ENCODE measurements at regions not wholly inside any gene's neighbourhood (a gene's known extent, or its start where the extent isn't known, plus 50 kb on each side); places are given as distances from the start of the nearest gene placed in this dataset.

- Mint-ChIP-seq H3K27me3 (peaks cover 3% of the 10 kb centered on the region), H3K36me3 (ENCODE audit: low read depth) (no peaks in the 10 kb centered on the region), H3K4me3 (no peak overlapping the region), H3K4me1 (no peaks in the 10 kb centered on the region), H3K27ac (no peak overlapping the region), H3K9me3 (no peaks in the 10 kb centered on the region)
- DNase-seq: no peak
- CTCF ChIA-PET: interaction anchor here (0.6 to 1.3 kb wide), 2 partner anchors 22 to 1109 kb away, joined by 3 to 4 read pairs; no protein-coding TSS in a partner anchor
- POLR2A ChIA-PET: no interaction called here
Measured at GRCh38 chr5:173758676-173759075, 129.5 kb upstream of the CPEB4 start.

DNA sequence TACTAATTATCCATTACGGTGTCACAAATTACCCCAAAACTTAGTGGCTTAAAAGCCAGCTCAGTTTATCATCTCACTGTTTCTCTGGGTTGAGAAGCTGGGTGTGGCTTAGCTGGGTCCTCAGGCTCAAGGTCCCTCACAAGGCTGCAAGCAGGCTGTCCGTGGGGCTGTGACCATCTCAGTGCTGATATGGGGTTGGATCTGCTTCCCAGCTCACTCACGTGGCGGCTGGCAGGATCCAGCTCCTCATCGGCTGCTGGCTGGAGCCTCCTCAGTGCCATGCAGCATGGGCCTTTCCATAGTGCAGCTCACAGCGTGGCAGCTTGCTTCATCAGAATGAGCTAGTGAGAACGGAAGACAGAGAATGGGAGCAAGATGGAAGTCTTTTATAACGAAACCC, 128.5 kb upstream of the CPEB4 start:
- ChIA-PET POLR2A (no interaction called here), CTCF (interaction anchor here (1.3 kb wide), 1 partner anchor 21 kb away, joined by 4 read pairs; no protein-coding TSS in a partner anchor)
- Mint-ChIP-seq H3K4me1 (no peaks in the 10 kb centered on the region), H3K36me3 (ENCODE audit: low read depth) (no peaks in the 10 kb centered on the region), H3K4me3 (no peak overlapping the region), H3K9me3 (no peaks in the 10 kb centered on the region), H3K27ac (no peak overlapping the region), H3K27me3 (peaks cover 1% of the 10 kb centered on the region)
- DNase-seq: no peak

DNA sequence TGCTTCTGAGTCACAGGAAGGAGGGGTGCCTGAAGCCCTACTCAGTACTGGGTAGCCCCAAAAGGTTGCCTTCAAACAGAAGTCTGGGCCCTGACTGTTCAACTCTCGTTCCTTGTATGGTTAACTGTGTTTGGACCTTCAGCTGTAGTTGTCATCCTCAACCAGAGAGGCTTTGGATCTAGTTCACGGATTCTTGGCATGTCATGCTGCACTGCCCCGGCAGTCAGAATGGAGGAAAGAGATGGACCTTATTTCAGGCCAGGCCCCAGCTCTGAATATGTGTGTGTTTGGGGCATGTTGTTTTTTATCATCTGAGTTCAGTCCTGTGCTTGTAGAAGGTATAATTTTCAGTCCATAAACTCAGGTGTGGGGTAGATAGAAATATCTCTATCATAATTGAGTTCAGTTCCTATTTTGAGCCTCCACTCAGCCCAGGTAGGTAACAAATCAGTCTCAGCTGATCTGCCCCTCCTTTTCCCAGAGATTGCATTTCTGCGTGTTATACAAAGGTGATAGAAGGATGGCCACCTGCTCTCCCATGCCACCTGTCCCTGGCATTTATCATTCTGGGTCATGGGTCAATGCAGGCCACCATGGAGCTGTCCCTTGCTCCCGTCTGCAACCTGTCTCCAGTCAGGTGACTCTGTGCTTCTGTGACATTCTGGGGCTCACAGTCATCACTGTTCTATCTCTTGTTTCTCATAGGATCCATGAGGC, 127.5 kb upstream of the CPEB4 start:
- H3K4me3 Mint-ChIP-seq: no peak overlapping the region
- DNase-seq: no peak
- no peaks in the 10 kb centered on the region for H3K4me1 Mint-ChIP-seq
- H3K27me3 Mint-ChIP-seq: no peaks in the 10 kb centered on the region
- CTCF ChIA-PET: no interaction called here
- H3K27ac Mint-ChIP-seq: no peak overlapping the region
- POLR2A ChIA-PET: no interaction called here
- H3K36me3 Mint-ChIP-seq (ENCODE audit: low read depth): no peaks in the 10 kb centered on the region
- H3K9me3 Mint-ChIP-seq: no peaks in the 10 kb centered on the region

DNA sequence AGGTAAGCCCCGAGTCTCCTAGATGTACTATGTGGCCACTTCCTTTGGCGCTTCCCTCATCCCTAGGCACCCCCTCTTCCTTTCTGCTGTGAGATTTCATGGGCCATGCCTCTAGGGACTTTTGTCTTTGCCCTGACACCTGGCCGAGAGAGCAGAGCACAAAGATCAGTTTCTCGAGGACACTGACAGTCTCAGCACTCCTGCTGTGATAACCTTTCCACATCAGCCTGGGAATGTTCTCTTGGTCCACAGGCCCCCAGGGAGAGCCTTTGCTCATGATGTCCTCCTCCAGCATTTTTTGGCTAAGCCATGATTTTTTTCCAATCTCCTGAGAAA, 127.0 kb upstream of the CPEB4 start:
- H3K4me1 Mint-ChIP-seq: no peaks in the 10 kb centered on the region
- ChIA-PET POLR2A (no interaction called here), CTCF (no interaction called here)
- H3K4me3 Mint-ChIP-seq: no peak overlapping the region
- H3K27me3 Mint-ChIP-seq: no peaks in the 10 kb centered on the region
- H3K9me3 Mint-ChIP-seq: no peaks in the 10 kb centered on the region
- no peak for DNase-seq
- no peak overlapping the region for H3K27ac Mint-ChIP-seq
- no peaks in the 10 kb centered on the region for H3K36me3 Mint-ChIP-seq (ENCODE audit: low read depth)

GRCh38 chr5:173762045-173762444, 126.1 kb upstream of the CPEB4 start:
- ChIA-PET POLR2A (no interaction called here), CTCF (no interaction called here)
- no peak overlapping the region for H3K27ac Mint-ChIP-seq
- no peak overlapping the region for H3K4me3 Mint-ChIP-seq
- H3K4me1 Mint-ChIP-seq: no peaks in the 10 kb centered on the region
- H3K27me3 Mint-ChIP-seq: no peaks in the 10 kb centered on the region
- H3K36me3 Mint-ChIP-seq (ENCODE audit: low read depth): no peaks in the 10 kb centered on the region
- no peak for DNase-seq
- no peaks in the 10 kb centered on the region for H3K9me3 Mint-ChIP-seq

- Mint-ChIP-seq H3K4me1 (no peaks in the 10 kb centered on the region), H3K4me3 (no peak overlapping the region), H3K36me3 (ENCODE audit: low read depth) (no peaks in the 10 kb centered on the region), H3K27me3 (no peaks in the 10 kb centered on the region), H3K27ac (no peak overlapping the region), H3K9me3 (no peaks in the 10 kb centered on the region)
- ChIA-PET POLR2A (no interaction called here), CTCF (no interaction called here)
- DNase-seq: no peak
Measured at GRCh38 chr5:173762930-173763329, 125.2 kb upstream of the CPEB4 start.

DNA sequence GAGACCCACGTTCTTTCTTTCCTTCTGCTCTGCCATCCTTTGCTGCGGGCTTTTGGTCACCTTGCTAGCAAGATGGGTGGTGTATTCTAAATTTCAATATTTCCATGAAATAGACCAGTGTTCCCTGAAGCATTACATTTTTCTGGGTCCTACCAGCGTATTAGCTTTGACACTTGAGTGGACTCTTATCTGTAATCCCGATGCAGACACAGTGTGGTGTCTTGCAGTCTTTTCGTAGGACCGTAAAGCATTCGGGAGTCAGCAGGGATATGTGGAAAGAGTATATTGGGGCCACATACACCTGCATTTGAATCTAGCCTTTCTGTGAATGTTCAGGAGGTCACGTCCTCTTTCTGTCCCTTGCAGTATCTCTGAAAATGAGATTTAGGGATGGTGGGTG, 124.7 kb upstream of the CPEB4 start:
- no peaks in the 10 kb centered on the region for H3K36me3 Mint-ChIP-seq (ENCODE audit: low read depth)
- H3K27me3 Mint-ChIP-seq: no peaks in the 10 kb centered on the region
- DNase-seq: no peak
- CTCF ChIA-PET: no interaction called here
- no peak overlapping the region for H3K27ac Mint-ChIP-seq
- no peaks in the 10 kb centered on the region for H3K9me3 Mint-ChIP-seq
- no peak overlapping the region for H3K4me3 Mint-ChIP-seq
- POLR2A ChIA-PET: no interaction called here
- no peaks in the 10 kb centered on the region for H3K4me1 Mint-ChIP-seq

DNA sequence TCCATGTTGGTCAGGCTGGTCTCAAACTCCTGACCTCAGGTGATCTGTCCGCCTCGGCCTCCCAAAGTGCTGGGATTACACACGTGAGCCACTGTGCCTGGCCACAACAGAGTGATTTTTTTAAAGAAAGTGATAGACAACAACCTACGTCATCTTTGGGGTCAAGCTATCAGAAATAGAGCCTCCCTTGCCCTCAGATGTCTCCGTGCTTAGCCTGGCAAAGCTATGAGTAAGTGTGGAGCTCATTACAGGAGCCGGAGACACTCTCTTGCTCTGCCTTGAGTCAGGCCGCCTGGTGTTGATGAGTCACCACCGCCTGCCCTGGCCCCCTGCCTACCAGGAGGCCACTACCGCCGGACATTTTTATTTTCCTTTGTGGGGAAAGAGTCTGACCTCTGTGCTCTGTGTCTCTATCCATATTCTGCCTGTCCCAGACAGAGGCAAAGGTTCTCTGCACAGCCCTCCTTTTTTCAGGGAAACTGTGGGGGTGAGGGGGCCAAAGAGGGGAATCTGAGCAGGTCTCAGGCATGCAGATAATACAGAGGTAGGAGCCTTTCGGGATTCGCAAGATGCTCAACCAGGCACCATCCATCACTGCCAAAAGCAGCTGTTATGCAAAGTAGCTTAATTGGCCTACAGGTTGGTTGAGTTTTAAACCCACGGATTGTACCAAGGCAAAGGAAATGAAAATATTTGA, 123.7 kb upstream of the CPEB4 start:
- POLR2A ChIA-PET: no interaction called here
- H3K27ac Mint-ChIP-seq: no peak overlapping the region
- DNase-seq: no peak

GRCh38 chr5:173765029-173765644, 123.0 kb upstream of the CPEB4 start:
- H3K27ac Mint-ChIP-seq: no peak overlapping the region
- CTCF ChIA-PET: no interaction called here
- no peaks in the 10 kb centered on the region for H3K9me3 Mint-ChIP-seq
- DNase-seq: no peak
- H3K4me3 Mint-ChIP-seq: no peak overlapping the region
- H3K36me3 Mint-ChIP-seq (ENCODE audit: low read depth): no peaks in the 10 kb centered on the region
- H3K4me1 Mint-ChIP-seq: no peaks in the 10 kb centered on the region
- POLR2A ChIA-PET: no interaction called here
- no peaks in the 10 kb centered on the region for H3K27me3 Mint-ChIP-seq

More for the DNA sequence above, 123.7 kb upstream of the CPEB4 start:
- Mint-ChIP-seq H3K9me3 (no peaks in the 10 kb centered on the region), H3K36me3 (ENCODE audit: low read depth) (no peaks in the 10 kb centered on the region), H3K4me1 (no peaks in the 10 kb centered on the region), H3K4me3 (no peak overlapping the region), H3K27me3 (no peaks in the 10 kb centered on the region)
- CTCF ChIA-PET: no interaction called here

DNA sequence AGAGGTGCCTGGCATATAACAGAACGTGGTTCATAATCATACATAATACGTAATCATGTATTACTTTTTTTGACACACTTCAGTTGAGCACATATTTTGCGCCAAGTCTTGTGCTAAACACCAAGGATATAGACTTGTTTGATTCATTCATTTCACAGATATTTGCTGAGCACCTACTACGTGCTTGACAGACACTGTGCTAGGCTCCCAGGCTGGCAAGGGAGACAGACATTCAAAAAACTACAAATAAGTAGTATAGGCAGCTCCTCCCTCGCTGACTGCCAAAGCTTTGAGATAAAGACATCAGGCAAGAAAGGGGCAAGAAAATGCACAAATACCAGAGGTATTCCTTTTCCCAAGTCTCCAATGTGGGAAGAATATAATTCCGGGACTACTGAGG, 122.5 kb upstream of the CPEB4 start:
- Mint-ChIP-seq H3K9me3 (no peaks in the 10 kb centered on the region), H3K4me3 (no peak overlapping the region), H3K36me3 (ENCODE audit: low read depth) (no peaks in the 10 kb centered on the region), H3K4me1 (no peaks in the 10 kb centered on the region), H3K27ac (no peak overlapping the region), H3K27me3 (no peaks in the 10 kb centered on the region)
- DNase-seq: no peak
- POLR2A ChIA-PET: no interaction called here
- CTCF ChIA-PET: no interaction called here

GRCh38 chr5:173767574-173768266, 120.4 kb upstream of the CPEB4 start:
- POLR2A ChIA-PET: no interaction called here
- H3K27ac Mint-ChIP-seq: no peak overlapping the region
- H3K36me3 Mint-ChIP-seq (ENCODE audit: low read depth): no peaks in the 10 kb centered on the region
- no peaks in the 10 kb centered on the region for H3K27me3 Mint-ChIP-seq
- CTCF ChIA-PET: no interaction called here
- DNase-seq: no peak
- H3K4me1 Mint-ChIP-seq: no peaks in the 10 kb centered on the region
- H3K9me3 Mint-ChIP-seq: no peaks in the 10 kb centered on the region
- no peak overlapping the region for H3K4me3 Mint-ChIP-seq

DNA sequence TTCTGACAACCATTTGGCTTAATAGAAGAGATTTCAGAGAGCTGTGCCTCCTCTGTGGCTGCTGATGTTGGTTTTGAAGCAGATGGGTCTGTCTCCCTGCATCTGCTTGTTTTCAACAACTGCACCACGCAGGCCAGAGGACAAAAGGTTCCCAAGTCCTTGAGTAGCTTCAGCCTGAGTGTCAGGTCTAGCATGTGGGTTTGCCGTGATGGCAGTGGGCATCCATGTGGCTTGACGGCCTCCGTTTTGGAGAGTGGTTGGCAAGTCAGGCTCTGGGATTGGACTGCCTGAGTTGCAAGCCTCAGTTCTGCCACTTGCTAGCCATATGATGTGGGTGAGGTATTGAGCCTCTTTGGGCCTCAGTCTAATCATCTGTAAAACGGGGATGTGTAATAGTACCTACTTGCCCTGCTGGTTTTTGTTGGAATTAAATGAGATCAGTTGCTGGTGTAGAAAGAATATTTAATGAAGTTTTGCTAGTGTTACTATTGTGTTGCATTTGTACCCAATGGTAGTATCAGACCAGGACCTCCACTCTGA, 119.8 kb upstream of the CPEB4 start:
- no peaks in the 10 kb centered on the region for H3K9me3 Mint-ChIP-seq
- ChIA-PET POLR2A (no interaction called here), CTCF (no interaction called here)
- DNase-seq: no peak
- H3K4me1 Mint-ChIP-seq: no peaks in the 10 kb centered on the region
- H3K27ac Mint-ChIP-seq: no peak overlapping the region
- H3K4me3 Mint-ChIP-seq: no peak overlapping the region
- H3K27me3 Mint-ChIP-seq: no peaks in the 10 kb centered on the region
- H3K36me3 Mint-ChIP-seq (ENCODE audit: low read depth): no peaks in the 10 kb centered on the region

DNA sequence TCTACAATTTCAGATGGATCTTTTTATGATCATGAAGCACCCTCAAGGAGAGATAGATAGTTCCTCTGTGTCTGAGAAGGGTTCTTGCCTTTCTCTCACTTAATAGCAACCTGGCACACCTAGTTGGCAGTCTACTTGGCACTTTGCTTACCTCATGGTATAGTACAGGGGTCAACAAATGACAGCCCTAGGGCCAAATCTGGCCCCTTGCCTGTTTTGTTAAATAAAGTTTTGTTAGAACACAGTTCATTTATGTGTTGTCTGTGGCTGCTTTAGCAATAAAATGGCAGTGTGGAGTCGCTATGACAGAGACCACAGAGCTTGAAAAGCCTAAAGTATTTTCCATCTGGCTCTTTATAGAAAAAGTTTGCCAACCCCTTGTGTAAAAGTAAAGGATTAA, 119.3 kb upstream of the CPEB4 start:
- no peaks in the 10 kb centered on the region for H3K9me3 Mint-ChIP-seq
- no peaks in the 10 kb centered on the region for H3K36me3 Mint-ChIP-seq (ENCODE audit: low read depth)
- H3K27me3 Mint-ChIP-seq: no peaks in the 10 kb centered on the region
- no peaks in the 10 kb centered on the region for H3K4me1 Mint-ChIP-seq
- H3K4me3 Mint-ChIP-seq: no peak overlapping the region
- H3K27ac Mint-ChIP-seq: no peak overlapping the region
- ChIA-PET CTCF (no interaction called here), POLR2A (no interaction called here)
- DNase-seq: no peak
